Medulla oblongata (tissue), 1 donor: ENCODE measurements at regions not wholly inside any gene's neighbourhood (a gene's known extent, or its start where the extent isn't known, plus 50 kb on each side); places are given as distances from the start of the nearest gene placed in this dataset.
A peak's percentile ranks its signal among the peaks of the same experiment; 100 is the strongest.

ENCODE experiments used
- DNase-seq: peaks from one replicate; pipeline ENCODE4 v3.0.0-alpha.2; 2015; ENCODE audit errors: extremely low spot score

DNA sequence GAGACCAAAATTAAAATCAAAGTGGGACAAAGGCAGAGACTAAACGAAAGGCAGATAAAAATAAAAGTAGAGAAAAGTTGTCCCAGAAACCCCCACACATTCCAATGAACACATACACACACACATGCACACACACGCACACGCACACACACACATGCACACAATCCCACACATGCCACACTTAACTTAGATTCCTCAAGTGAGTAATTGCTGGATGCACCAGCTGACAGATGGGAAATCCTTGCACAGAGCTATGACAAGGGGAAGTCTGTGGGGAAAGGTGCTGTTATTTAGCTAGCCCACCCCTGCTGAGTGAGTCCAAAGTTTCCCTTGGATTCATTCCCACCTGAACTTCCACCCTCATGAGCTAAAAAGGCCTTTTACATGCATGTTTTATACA lies 233.9 kb downstream of the RAB28 start:
- DNase-seq = no peak

DNA sequence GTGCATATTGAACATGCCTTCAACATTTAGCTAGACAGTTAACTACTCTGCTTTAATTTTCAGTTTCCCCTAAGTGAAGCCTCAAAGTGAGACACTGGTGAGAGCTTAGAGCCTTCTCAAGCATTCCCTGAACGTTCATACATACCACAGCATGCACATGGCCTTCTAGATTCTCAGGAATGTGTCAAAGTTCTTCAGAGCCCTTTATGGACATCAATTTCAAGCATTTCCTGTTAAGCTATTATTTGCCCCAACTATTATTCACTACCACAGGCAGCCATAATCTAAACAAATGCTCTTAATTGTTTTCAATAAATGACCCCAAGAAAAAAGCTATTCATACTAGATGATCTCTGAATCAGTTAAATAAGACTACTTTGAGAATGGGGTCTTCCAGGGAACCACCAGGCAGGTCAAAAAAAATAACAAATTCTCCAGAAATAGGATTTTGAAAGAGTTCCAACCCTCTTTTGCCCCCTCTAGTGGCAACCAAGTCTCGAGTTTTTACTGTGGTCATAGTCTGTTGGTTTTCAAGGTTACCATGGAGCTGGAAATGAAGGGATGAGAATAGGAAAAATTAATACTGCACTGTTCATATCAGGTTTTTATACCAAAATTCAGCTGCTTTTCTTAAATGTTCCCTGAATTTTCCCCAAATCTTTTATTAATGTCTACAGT lies 235.4 kb downstream of the RAB28 start:
- DNase-seq = no peak

DNA sequence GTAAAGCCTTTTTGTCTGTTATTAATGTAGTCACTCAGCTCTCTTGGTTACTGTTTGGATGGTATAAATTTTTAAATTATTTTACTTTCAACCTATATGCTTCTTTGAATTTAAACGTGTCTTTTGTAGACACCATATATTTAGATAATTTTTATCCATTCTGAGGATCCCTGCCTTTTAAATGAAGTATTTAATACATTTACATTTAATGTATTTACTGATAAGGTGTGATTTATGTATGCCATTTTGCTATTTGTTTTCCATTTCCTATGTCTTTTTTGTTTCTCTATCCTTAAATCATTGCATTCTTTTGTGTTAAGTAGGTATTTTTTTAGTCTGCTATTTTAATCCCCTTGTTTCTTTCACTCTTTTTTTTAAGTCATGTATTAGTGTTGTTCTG lies 238.0 kb downstream of the RAB28 start:
- DNase-seq = no peak

DNA sequence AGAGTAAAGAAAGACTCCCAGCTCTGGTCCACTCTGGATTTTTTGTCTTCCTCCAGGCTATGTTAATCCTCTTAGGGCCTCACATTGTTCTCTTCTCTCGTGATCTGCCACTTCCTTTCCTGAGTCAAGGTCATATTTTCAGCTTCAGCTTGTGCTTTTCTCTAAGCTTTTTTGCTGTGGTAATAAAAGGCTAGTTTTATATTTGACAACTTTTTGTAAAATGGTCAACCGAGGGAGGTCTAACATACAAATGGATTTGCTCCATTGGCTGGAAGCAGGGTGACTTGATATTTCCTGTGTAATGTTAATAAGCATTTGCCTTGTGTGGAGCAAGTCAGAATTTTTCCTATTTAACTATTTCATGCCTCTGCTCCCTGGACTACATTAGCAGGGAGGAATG lies 239.7 kb downstream of the RAB28 start:
- no peak for DNase-seq

DNA sequence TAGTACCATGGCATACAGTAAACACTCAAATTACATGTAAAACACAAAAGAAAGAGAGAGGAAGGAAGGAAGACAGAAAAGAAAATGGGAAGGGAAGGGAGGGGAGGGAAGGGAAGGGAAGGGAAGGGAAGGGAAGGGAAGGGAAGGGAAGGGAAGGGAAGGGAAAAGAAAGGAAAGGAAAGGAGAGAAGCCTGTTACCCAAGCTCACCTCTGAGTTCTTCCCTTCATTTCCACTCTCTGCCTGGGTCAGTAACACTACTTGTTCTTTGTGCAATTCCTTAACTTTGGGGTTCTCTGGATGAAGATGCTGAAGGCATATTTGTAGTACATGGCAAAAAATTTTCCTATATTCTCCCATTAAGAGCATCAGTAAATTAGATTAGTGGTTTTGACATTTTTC lies 241.0 kb downstream of the RAB28 start:
- no peak for DNase-seq

DNA sequence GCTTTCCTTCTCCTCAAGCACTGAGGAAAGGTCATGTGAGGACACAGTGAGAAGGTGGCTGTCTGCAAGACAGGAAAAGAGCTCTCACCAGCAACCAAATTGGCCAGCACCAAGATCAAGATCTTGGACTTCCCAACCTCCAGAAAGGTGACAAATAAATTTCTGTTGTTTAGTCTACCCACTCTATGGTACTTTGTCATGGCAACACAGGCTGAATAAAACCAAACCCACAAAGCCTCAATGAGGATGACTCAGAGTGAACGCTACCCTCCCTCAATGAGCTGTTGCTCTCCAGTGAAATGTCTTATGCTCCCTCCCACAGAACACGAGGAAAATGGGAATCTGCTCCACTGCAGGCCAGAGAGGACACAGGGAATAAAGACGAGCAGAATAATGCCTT lies 244.1 kb downstream of the RAB28 start:
- no peak for DNase-seq

DNA sequence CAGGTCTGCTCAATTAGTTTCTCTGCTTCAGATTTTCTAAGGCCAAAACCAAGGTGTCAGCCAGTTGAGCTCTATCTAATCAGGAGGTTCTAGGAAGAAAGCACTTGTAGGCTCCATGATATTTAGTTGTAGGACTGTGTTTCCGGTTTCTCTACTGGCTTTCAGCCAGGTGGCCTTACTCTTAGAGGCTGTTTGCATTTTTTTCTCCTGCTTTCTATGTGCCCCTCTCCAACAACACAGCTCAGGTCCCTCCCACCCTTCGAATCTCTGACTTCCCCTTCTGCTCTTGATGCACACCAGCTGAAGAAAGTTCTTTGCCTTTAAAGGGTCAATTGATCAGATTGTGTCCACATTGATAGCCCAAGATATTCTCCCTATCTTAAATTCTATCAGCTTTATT lies 245.2 kb downstream of the RAB28 start:
- no peak for DNase-seq

DNA sequence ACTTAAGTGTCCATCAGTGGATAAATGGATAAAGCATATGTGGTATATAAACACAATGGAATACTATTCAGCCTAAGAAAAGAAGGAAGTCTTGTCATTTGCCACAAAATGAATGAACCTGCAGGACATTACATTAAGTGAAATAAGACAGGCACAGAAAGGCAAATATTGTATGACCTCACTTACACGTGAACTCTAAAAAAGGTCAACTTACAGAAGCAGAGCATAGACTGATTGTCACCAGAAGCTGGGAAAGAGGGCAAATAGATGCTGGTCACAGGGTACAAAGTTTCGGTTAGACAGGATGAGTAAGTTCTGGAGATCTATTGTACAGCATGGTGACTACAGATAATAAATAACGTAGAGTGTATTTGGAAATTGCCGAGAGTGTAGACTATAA lies 247.7 kb downstream of the RAB28 start:
- no peak for DNase-seq

DNA sequence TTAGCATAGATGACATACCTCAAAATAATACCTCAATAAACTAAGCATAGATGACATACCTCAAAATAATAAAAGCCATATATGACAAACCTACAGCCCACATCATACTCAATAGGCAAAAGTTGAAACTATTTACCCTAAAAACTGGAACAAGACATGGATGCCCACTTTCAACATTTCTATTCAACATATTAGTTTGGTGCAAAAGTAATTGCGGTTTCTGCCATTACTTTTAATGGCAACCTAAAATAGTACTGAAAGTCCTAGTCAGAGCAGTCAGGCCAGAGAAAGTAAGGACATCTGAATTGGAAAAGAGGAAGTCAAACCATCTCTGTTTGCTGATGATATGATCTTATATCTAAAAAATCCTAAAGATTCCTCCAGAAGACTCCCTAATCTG lies 250.4 kb downstream of the RAB28 start:
- DNase-seq = no peak

DNA sequence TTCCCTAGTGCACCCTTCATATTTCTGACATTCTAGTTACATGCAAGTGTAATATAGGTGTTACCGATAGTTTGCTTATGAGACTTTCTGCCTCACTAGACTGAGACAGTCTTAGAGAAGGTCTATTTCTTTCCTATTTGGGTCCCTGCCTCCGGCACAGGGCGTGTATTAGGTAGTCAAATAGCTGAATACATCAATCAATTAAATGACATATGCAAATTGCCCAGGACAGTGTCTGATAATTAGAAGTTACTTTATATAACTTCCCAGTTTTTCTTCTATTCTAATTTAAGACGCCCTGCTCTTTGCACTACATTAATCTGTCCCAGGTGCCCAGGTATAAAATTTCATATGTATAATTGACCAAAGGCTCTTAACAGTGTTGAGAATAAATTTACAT lies 264.2 kb downstream of the RAB28 start:
- no peak for DNase-seq

DNA sequence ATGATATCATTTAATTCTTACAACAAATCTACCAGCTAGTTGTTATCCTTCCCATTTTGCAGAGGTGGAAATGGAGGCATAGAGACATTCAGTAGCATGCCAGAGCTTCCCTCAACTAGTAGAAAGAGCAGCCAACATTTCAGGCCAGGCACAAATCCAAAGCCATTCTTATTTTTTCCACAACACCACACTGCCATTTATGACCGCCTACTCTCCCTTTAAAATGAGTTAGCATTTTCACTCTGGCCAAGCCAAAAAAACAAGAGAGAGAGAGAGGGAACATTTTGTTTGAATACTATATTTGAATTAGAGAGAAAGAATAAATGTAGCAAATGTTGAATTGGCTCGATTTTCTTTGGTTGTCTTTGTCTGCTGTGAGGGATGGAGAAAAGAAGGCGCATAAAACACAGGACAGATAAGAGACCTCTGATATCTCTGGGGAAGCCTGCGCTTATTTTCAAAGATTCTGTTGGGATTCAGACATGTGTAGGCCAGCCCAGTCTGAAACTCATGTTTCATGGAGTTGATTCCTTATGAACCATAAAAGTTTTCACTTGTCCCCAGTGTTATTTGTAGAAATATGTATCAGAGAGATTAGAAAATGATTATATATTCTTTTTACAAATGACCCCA lies 265.7 kb downstream of the RAB28 start:
- DNase-seq = peak; percentile 31

DNA sequence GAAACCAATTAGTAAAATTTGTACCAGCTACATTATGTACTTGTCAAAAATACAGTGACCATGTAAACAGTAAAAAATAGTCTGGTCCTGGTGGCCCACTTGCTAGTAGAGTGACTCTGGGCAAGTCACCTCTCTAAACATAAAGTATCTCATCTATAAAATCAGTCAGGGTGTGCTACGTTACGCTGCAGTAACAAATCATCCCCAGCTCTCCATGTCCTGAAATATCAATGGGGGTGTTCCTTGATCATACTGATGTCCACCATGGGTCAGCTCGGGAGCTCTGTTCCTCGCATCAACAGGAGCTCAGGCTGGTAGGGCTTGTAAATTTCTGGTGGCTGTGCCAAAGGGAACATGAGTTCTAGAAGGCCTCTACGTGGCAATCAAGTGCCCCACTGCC lies 268.6 kb downstream of the RAB28 start:
- no peak for DNase-seq

DNA sequence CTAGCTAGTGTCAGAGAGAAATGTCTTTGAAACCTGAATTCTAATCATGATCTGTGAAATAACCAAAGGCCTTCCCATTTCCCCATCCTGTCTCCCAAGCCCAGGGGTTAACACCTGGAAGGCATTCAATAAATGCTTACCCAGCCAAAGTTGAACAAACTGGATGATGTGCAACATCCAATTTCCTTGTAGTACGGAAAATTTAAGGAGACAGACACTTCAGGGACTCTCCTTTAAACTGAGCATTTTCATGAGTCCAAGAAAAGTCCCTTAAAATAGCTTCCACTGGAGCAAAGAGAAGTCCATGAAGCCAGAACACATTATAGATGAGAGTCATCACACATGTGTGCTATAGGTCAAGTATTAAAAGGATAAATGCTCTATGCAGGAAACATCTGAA lies 271.2 kb downstream of the RAB28 start:
- DNase-seq = no peak

DNA sequence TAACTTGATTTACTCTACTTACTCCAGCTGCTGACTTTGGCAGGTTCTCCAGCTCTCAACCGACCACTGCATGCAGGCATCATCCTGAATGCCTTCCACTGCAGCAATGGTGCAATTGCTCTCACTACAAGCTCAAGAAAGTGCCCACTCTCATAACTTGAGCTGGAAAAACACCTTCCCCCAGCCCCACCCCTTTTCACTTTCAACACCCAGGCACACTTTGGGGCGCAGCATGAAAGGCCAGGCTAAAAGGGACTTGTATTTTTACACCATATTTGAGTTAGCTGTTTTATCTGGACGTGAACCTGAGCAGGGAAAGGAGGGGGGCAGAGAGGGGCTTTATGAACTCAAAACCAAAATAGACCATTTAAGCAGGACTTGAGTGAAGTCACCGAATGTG lies 274.5 kb downstream of the RAB28 start:
- no peak for DNase-seq

DNA sequence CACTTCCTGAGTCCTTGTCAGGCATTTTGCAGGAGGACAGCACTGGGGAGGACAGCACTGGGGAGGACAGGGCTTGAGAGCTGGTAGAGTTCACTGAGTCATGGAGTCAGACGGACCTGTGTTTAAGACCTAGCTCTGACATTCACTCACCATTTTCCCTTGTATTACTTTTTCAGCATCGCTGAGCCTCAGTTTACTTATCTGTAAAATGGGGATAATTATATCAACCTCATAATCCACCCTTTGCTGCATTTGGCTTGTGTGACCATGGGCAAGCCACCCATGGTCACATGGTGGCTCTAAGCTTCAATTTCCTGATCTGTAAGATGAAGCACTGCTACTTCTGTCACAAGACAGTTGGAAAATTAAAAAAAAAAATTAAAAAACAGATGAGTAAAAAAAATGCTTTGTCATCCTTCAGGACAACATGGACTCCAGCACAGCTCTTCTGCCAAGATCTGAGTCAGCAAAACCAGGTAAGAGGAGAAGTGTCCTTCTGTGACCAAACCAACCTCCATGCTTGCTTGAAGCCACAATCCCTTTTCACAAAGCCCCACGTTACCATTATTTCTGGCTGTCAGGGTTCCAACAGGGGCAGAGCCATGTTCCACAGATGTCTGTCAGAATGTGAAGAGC lies 275.5 kb downstream of the RAB28 start:
- DNase-seq = no peak

DNA sequence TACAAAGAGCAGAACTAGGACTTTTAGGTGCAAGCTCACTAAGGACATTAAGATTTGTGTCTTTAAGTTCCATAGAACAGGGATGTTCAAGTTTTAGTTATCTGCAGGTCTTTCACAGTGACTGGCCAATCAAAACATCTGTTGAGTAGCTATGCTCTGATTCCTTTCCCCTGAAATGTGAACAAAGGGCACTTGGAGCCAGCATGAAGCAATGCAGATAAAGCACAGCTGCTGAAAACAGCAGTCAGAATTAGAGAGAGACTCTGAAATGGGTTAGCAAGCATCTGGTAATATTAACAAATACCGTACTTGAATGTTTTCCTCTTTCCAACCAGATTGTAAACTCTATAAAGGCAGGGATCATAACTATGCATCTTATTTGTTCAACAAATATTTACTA lies 276.9 kb downstream of the RAB28 start:
- no peak for DNase-seq

DNA sequence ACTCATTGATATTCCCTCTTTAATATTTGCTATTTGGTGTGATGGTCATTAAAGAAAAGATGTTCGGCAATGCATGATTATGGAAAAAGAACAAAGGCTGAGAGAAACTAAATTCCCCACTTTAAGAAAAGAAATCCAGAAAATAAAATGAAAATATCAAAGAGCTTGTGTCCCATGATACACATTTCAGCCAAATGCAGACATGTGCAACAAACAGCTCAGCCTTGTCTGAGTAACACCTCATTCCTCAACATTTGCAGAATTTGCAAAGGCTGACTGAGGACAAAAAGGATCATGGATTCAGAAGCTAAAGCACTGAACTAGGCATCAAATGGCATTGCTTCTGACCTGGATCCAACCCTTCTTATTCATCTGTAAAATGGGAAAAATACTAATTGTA lies 281.0 kb downstream of the RAB28 start:
- DNase-seq = no peak

DNA sequence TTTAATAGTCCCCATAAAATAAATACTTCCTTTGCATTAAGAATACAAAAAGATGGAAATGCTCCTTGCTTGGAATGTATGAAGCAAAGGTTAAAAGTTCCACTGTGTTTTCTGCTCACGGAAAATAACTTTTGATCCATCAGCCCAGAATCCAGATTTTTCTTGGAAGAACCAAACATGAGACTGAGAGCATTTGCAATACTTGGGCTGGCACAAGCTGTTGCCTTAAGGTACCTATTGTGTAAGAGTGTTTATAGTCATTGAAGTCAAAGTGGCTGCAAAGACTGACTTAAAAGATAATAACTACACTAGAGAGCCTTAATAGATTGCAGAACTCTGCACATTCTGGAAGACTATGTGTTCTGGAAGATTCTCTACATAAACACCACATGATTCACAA lies 281.4 kb downstream of the RAB28 start:
- no peak for DNase-seq

DNA sequence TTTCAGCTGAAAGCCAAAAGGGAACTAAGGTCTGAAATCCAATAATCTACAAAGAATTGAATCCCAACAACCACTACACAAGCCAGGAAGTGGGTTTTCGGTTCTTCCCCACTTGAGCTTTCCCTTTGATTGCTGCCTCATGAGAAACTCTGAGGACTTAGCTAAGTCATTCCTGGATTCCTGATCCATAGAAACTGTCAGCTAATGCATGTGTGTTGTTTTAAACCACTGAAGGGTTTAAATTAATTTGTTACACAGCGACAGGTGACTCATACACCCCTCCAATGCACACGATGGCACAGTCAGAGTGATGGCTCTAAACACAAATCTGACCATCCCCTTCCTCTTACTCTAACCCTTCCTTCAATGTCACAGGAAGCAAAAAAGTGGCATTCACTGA lies 282.9 kb downstream of the RAB28 start:
- DNase-seq = no peak

DNA sequence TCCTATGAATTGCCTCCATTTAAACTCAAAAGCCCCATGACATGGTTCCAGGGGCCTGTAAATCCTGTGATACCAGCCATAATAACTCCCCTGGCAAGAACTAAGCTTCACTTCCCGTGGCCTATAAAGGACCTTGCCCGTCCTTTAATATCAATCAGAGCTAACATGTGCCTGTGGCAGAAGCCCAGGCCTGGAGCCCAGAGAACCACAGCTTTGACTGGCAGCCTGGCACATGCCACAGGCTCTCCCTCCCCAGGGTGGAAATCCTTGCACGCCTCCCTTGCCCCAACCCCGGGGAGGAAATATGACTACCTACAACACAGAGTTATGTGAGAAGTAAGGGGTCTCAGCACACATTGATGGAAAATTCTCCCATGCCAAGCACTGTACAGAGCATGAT lies 287.4 kb downstream of the RAB28 start:
- no peak for DNase-seq

DNA sequence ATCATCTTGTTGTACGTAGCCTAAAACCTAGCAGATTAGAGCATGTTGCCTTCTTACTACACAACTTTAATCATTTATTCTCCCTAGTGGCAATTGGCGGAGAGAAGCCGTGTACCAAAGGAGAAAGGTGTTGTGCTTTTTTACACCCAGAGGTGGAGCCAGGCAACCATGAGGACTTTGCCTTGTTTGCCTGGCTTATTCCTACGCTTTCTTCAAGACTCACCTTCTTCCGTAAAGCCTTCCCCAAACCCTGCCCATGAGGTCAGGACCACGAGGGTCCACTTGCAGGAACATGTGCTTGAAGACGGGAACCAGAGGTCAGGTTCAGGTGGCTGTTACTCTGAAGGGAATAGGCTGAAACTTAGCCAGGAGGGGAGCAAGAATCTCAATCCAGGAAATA lies 290.5 kb downstream of the RAB28 start:
- no peak for DNase-seq

DNA sequence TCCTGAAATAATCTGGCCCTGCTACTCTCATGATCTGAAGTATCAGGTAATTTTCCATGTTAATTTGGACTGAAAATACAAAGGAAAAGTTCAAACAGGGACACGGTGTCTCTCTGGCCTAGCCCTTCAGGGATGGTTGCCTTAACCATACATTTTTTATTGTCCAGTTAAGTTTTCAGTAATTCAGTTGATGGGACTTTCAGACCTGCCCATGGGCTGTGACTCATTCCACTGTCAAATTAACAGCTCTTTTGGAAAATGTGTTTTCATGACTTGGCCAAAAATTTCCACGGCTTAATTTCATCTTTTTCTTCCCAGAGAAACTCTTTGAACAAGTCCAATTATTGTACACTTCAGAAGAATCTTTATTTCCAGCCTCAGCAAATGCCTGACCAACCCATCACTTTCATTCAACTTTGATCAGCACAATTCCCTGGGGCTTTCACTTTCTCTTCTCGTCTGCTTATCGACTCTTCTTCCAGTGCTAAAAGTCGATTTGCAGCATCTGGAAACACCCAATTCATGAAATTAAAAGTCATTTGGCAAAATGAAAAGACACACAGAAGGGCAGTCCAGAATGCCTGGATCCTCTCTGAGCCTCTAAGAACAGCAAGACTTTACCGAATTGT lies 293.9 kb downstream of the RAB28 start:
- no peak for DNase-seq

DNA sequence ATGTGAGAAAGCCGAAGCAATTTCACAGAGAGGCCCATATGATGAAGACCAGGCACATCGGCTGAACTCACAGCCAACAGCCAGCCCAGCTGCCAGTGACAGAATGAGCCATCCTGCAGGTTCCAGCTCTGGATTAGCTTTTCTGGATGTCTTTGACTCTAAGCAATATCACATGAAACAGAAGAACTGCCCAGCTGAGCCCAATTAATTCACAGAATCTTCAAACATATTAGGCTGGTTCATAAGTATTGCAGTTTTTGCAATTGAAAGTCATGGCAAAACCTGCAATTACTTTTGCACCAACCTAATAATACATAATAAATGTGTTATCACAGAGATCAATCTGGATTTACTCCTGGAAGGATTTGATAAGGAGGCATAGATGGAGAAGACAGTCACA lies 299.9 kb downstream of the RAB28 start:
- no peak for DNase-seq
